GM18907 (cell line): ENCODE measurements at regions not wholly inside any gene's neighbourhood (a gene's known extent, or its start where the extent isn't known, plus 50 kb on each side); places are given as distances from the start of the nearest gene placed in this dataset.

ENCODE experiments used
- ATAC-seq: cut with Tn5 transposase; IDR thresholded peaks from one replicate; pipeline ENCODE4 v1.9.1; 2021; ENCODE audit warnings: mild to moderate bottlenecking, moderate library complexity; ENCODE audit not compliant: unreplicated experiment

GRCh38 chr17:69943058-69943457, 132.0 kb upstream of the KCNJ16 start:
- no peak for ATAC-seq

- ATAC-seq: no peak
These were observed 130.6 kb upstream of the KCNJ16 start for GRCh38 chr17:69944406-69944805.

- ATAC-seq: no peak
These were observed 129.3 kb upstream of the KCNJ16 start for GRCh38 chr17:69945698-69946185.

GRCh38 chr17:69947027-69947759, 127.8 kb upstream of the KCNJ16 start:
- ATAC-seq: no peak

GRCh38 chr17:69948406-69948805, 126.6 kb upstream of the KCNJ16 start:
- ATAC-seq: no peak

- no peak for ATAC-seq
These were observed 125.5 kb upstream of the KCNJ16 start for GRCh38 chr17:69949496-69949895.

GRCh38 chr17:69949973-69950695, 124.9 kb upstream of the KCNJ16 start:
- no peak for ATAC-seq

- ATAC-seq: no peak
These were observed 124.2 kb upstream of the KCNJ16 start for GRCh38 chr17:69950701-69951418.

GRCh38 chr17:69954241-69954925, 120.6 kb upstream of the KCNJ16 start:
- no peak for ATAC-seq

- ATAC-seq: no peak
These were observed 117.0 kb upstream of the KCNJ16 start for GRCh38 chr17:69958063-69958462.

- no peak for ATAC-seq
These were observed 115.7 kb upstream of the KCNJ16 start for GRCh38 chr17:69959283-69959682.

- ATAC-seq: no peak
These were observed 114.3 kb upstream of the KCNJ16 start for GRCh38 chr17:69960755-69961154.

GRCh38 chr17:69961501-69962145, 113.4 kb upstream of the KCNJ16 start:
- no peak for ATAC-seq

- ATAC-seq: no peak
These were observed 112.5 kb upstream of the KCNJ16 start for GRCh38 chr17:69962436-69962995.

GRCh38 chr17:69967910-69968411, 107.1 kb upstream of the KCNJ16 start:
- ATAC-seq: no peak

- no peak for ATAC-seq
These were observed 105.1 kb upstream of the KCNJ16 start for GRCh38 chr17:69969897-69970296.

GRCh38 chr17:69972251-69972650, 102.8 kb upstream of the KCNJ16 start:
- ATAC-seq: no peak

- ATAC-seq: no peak
These were observed 99.2 kb upstream of the KCNJ16 start for GRCh38 chr17:69975808-69976207.

GRCh38 chr17:69978056-69978646, 96.9 kb upstream of the KCNJ16 start:
- no peak for ATAC-seq

- no peak for ATAC-seq
These were observed 93.6 kb upstream of the KCNJ16 start for GRCh38 chr17:69981441-69981840.
